ENCODE measurements at regions not wholly inside any gene's neighbourhood (a gene's known extent, or its start where the extent isn't known, plus 50 kb on each side); places are given as distances from the start of the nearest gene placed in this dataset.

GRCh38 chr1:119268879-119269278, 99.7 kb upstream of the HAO2 start:
- TF ChIP-seq CTCF (IDR thresholded peaks at IDR 0.05 in 4 of 5, conservative IDR thresholded peaks at IDR 0.05 in 1 of 5) (no peak), POLR2A (IDR thresholded peaks at IDR 0.05) (no peak)

Measured in gastrocnemius medialis (tissue), 4 donors.